ENCODE measurements at regions not wholly inside any gene's neighbourhood (a gene's known extent, or its start where the extent isn't known, plus 50 kb on each side); places are given as distances from the start of the nearest gene placed in this dataset.

DNA sequence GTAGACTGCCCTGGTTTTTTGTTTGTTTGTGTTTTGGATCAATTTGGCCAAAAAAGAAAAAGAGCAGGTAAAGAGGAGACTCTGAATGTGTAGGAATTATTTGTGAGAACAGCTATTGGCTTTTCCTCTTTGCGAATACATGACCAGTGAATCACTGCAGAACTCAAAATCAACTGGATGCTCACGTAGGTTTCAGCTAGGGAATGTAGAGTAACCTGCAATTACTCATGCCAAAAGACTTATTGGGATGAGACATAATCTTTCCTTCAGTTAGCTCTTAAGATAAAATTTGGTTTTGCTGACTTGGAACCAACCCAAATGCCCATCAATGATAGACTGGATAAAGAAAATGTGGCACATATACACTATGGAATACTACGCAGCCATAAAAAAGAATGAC, 348.0 kb downstream of the NPR3 start:
- CTCF ChIA-PET = no interaction called here
- intact Hi-C loops (cut with micrococcal nuclease; ENCODE audit: unreplicated experiment) = no loop called here
- no peak for DNase-seq
- H3K27ac Mint-ChIP-seq (ENCODE audit: unreplicated experiment) = no peak overlapping the region
- BruUV-seq (replicated peaks) = no TSS peak
- H3K9me3 Mint-ChIP-seq (ENCODE audit: low read depth, unreplicated experiment) = no peaks in the 10 kb centered on the region
- no peaks in the 10 kb centered on the region for H3K4me1 Mint-ChIP-seq (ENCODE audit: low read depth, unreplicated experiment)
- TF ChIP-seq, protein P1, sequence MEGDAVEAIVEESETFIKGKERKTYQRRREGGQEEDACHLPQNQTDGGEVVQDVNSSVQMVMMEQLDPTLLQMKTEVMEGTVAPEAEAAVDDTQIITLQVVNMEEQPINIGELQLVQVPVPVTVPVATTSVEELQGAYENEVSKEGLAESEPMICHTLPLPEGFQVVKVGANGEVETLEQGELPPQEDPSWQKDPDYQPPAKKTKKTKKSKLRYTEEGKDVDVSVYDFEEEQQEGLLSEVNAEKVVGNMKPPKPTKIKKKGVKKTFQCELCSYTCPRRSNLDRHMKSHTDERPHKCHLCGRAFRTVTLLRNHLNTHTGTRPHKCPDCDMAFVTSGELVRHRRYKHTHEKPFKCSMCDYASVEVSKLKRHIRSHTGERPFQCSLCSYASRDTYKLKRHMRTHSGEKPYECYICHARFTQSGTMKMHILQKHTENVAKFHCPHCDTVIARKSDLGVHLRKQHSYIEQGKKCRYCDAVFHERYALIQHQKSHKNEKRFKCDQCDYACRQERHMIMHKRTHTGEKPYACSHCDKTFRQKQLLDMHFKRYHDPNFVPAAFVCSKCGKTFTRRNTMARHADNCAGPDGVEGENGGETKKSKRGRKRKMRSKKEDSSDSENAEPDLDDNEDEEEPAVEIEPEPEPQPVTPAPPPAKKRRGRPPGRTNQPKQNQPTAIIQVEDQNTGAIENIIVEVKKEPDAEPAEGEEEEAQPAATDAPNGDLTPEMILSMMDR (IDR thresholded peaks at IDR 0.05; ENCODE audit: unreplicated experiment) = no peak
- no peaks in the 10 kb centered on the region for H3K36me3 Mint-ChIP-seq (ENCODE audit: insufficient read depth, unreplicated experiment)
- no peaks in the 10 kb centered on the region for H3K27me3 Mint-ChIP-seq (ENCODE audit: unreplicated experiment)
- no peak overlapping the region for H3K4me3 Mint-ChIP-seq (ENCODE audit: low read depth, unreplicated experiment)

DNA sequence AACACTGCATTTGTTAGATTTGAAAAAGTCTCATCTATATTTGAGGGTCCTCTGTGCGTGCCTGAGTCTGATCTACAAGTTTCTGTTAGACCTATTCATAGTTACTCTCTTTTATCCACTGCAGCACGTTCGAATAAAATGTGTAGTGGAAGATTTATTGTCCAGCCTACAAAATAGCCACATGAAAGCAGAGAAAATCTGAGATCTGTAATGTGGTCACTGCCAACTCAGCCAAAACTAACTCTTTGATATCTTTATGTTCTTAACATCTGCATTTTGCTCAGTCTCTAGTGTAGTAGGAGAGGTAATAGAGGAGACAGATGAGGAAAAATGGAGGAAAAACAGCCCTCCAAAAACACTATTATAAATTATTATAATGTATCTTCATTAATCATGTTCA, 354.0 kb downstream of the NPR3 start:
- no peak for DNase-seq
- no peaks in the 10 kb centered on the region for H3K4me1 Mint-ChIP-seq (ENCODE audit: low read depth, unreplicated experiment)
- intact Hi-C loops (cut with micrococcal nuclease; ENCODE audit: unreplicated experiment) = no loop called here
- TF ChIP-seq, protein P1 (IDR thresholded peaks at IDR 0.05; ENCODE audit: unreplicated experiment) = no peak
- H3K27ac Mint-ChIP-seq (ENCODE audit: unreplicated experiment) = no peak overlapping the region
- H3K4me3 Mint-ChIP-seq (ENCODE audit: low read depth, unreplicated experiment) = no peak overlapping the region
- H3K36me3 Mint-ChIP-seq (ENCODE audit: insufficient read depth, unreplicated experiment) = no peaks in the 10 kb centered on the region
- no TSS peak for BruUV-seq (replicated peaks)
- no peaks in the 10 kb centered on the region for H3K9me3 Mint-ChIP-seq (ENCODE audit: low read depth, unreplicated experiment)
- CTCF ChIA-PET = no interaction called here
- H3K27me3 Mint-ChIP-seq (ENCODE audit: unreplicated experiment) = no peaks in the 10 kb centered on the region

DNA sequence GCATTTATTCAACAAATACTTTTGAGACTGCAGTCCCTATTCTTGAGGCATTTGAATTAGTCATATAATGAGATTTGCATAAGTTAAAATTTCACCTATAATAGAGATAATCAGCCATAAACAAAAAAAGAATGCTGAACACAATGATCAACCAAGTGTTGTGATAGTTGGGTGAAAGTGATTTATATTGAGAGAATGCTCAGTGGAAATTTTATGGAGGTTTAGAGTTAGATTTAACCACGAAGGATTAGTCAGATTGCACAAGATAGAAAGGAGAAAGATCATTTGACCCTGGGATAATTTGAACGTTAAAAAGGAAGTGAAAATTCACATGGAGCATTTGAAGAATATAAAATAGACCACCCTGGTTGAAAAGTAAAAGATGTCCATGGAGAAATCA, 356.2 kb downstream of the NPR3 start:
- BruUV-seq (replicated peaks) = no TSS peak
- H3K9me3 Mint-ChIP-seq (ENCODE audit: low read depth, unreplicated experiment) = no peaks in the 10 kb centered on the region
- no peaks in the 10 kb centered on the region for H3K27me3 Mint-ChIP-seq (ENCODE audit: unreplicated experiment)
- intact Hi-C loops (cut with micrococcal nuclease; ENCODE audit: unreplicated experiment) = no loop called here
- no peaks in the 10 kb centered on the region for H3K36me3 Mint-ChIP-seq (ENCODE audit: insufficient read depth, unreplicated experiment)
- no peak overlapping the region for H3K27ac Mint-ChIP-seq (ENCODE audit: unreplicated experiment)
- H3K4me1 Mint-ChIP-seq (ENCODE audit: low read depth, unreplicated experiment) = no peaks in the 10 kb centered on the region
- H3K4me3 Mint-ChIP-seq (ENCODE audit: low read depth, unreplicated experiment) = no peak overlapping the region
- DNase-seq = no peak
- TF ChIP-seq, protein P1 (IDR thresholded peaks at IDR 0.05; ENCODE audit: unreplicated experiment) = no peak
- CTCF ChIA-PET = no interaction called here

DNA sequence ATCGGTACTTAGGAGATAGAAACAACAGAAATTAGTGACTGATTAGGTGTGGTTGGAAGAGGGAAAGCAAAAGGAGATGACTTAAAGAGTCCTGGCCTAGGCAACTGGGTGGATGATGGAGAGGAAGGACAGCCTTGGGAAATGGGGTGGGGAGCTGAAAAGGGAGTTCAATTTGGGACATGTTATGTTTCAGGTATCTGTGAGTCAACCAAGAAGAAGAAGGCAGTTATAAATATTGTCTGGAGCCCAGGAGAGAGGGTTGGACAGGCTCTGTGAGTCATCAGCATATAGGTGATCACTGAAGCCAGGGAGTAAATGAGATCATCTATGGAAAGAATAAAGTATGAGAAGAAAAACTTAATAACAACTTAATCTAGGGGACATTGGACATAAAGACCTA, 357.7 kb downstream of the NPR3 start:
- BruUV-seq (replicated peaks) = no TSS peak
- H3K27me3 Mint-ChIP-seq (ENCODE audit: unreplicated experiment) = no peaks in the 10 kb centered on the region
- intact Hi-C loops (cut with micrococcal nuclease; ENCODE audit: unreplicated experiment) = no loop called here
- CTCF ChIA-PET = no interaction called here
- no peaks in the 10 kb centered on the region for H3K9me3 Mint-ChIP-seq (ENCODE audit: low read depth, unreplicated experiment)
- no peak for DNase-seq
- no peaks in the 10 kb centered on the region for H3K4me1 Mint-ChIP-seq (ENCODE audit: low read depth, unreplicated experiment)
- TF ChIP-seq, protein P1 (IDR thresholded peaks at IDR 0.05; ENCODE audit: unreplicated experiment) = no peak
- no peaks in the 10 kb centered on the region for H3K36me3 Mint-ChIP-seq (ENCODE audit: insufficient read depth, unreplicated experiment)
- H3K27ac Mint-ChIP-seq (ENCODE audit: unreplicated experiment) = no peak overlapping the region
- no peak overlapping the region for H3K4me3 Mint-ChIP-seq (ENCODE audit: low read depth, unreplicated experiment)

DNA sequence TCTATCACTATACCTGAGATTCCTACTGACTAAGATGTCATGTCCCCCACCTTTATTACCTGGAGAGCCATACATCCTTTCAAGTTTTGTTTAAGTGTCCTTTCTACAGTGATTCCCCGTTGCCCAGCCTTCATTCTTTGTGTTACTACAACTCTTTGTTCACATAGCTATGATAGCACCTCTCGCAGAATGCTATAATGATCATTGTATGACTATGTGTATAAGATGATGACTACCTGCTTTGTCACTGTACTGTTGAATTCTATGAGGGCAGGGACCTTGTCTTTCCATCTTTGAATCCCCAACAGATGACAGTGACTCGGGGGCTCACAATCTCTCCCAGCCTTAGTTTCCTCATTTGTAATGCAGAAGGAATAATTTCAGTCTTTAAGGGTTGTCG, 361.2 kb downstream of the NPR3 start:
- no TSS peak for BruUV-seq (replicated peaks)
- Mint-ChIP-seq H3K4me3 (ENCODE audit: low read depth, unreplicated experiment) (no peak overlapping the region), H3K27me3 (ENCODE audit: unreplicated experiment) (no peaks in the 10 kb centered on the region), H3K36me3 (ENCODE audit: insufficient read depth, unreplicated experiment) (no peaks in the 10 kb centered on the region), H3K4me1 (ENCODE audit: low read depth, unreplicated experiment) (no peaks in the 10 kb centered on the region), H3K27ac (ENCODE audit: unreplicated experiment) (no peak overlapping the region), H3K9me3 (ENCODE audit: low read depth, unreplicated experiment) (no peaks in the 10 kb centered on the region)
- TF ChIP-seq, protein P1 (IDR thresholded peaks at IDR 0.05; ENCODE audit: unreplicated experiment) = no peak
- no peak for DNase-seq
- intact Hi-C loops (cut with micrococcal nuclease; ENCODE audit: unreplicated experiment) = no loop called here
- CTCF ChIA-PET = no interaction called here
